ENCODE measurements at regions not wholly inside any gene's neighbourhood (a gene's known extent, or its start where the extent isn't known, plus 50 kb on each side); places are given as distances from the start of the nearest gene placed in this dataset.

DNA sequence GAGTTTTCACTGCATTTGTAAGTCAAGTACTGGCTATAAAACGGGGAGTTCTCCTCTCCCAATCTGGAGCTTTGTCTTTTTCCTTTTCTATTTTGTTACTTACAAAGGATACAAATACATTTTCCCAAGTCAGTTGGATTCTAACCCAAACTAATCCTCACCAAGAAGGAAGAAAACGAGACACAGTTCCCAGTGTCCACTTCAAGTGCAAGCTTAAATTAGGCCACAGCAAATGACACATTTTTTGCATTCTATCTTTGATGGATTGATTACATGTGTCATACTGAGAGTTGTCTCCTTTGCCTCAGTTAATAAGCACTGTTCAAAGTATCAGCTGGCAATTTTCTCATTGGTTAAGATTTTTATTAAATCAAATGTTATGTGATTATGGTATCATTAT lies 296.7 kb upstream of the ANO5 start:
- Histone ChIP-seq H3K27ac (no peak overlapping the region), H3K4me1 (no peaks in the 10 kb centered on the region), H3K36me3 (ENCODE audit: control insufficient read depth, insufficient read depth, low read length) (no peaks in the 10 kb centered on the region), H3K9ac (no peak overlapping the region), H3K27me3 (ENCODE audit: control insufficient read depth, insufficient read depth, low read length) (no peaks in the 10 kb centered on the region), H3K4me3 (ENCODE audit: low read depth, low read length) (no peak overlapping the region), H3K4me2 (ENCODE audit: low read length) (no peak overlapping the region), H3K79me2 (no peaks in the 10 kb centered on the region), H2AFZ (no peak overlapping the region), H3K9me3 (ENCODE audit: control insufficient read depth, low read length) (no peaks in the 10 kb centered on the region)
- TF ChIP-seq, protein P1, sequence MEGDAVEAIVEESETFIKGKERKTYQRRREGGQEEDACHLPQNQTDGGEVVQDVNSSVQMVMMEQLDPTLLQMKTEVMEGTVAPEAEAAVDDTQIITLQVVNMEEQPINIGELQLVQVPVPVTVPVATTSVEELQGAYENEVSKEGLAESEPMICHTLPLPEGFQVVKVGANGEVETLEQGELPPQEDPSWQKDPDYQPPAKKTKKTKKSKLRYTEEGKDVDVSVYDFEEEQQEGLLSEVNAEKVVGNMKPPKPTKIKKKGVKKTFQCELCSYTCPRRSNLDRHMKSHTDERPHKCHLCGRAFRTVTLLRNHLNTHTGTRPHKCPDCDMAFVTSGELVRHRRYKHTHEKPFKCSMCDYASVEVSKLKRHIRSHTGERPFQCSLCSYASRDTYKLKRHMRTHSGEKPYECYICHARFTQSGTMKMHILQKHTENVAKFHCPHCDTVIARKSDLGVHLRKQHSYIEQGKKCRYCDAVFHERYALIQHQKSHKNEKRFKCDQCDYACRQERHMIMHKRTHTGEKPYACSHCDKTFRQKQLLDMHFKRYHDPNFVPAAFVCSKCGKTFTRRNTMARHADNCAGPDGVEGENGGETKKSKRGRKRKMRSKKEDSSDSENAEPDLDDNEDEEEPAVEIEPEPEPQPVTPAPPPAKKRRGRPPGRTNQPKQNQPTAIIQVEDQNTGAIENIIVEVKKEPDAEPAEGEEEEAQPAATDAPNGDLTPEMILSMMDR (IDR thresholded peaks at IDR 0.05), result no peak

- TF ChIP-seq, protein P1 (IDR thresholded peaks at IDR 0.05), result no peak
- H3K36me3 ChIP-seq (ENCODE audit: control insufficient read depth, insufficient read depth, low read length), result no peaks in the 10 kb centered on the region
- no peak overlapping the region for H3K4me3 ChIP-seq (ENCODE audit: low read depth, low read length)
Measured at GRCh38 chr11:21896746-21897602, 295.9 kb upstream of the ANO5 start.

GRCh38 chr11:21897752-21898151 lies 295.1 kb upstream of the ANO5 start:
- Histone ChIP-seq H3K9me3 (ENCODE audit: control insufficient read depth, low read length) (no peaks in the 10 kb centered on the region), H3K4me2 (ENCODE audit: low read length) (no peak overlapping the region), H2AFZ (no peak overlapping the region), H3K79me2 (no peaks in the 10 kb centered on the region), H3K36me3 (ENCODE audit: control insufficient read depth, insufficient read depth, low read length) (no peaks in the 10 kb centered on the region), H3K27ac (no peak overlapping the region), H3K4me1 (no peaks in the 10 kb centered on the region), H3K4me3 (ENCODE audit: low read depth, low read length) (no peak overlapping the region), H3K9ac (no peak overlapping the region), H3K27me3 (ENCODE audit: control insufficient read depth, insufficient read depth, low read length) (no peaks in the 10 kb centered on the region)
- TF ChIP-seq, protein P1 (IDR thresholded peaks at IDR 0.05), result no peak

More at GRCh38 chr11:21896746-21897602, 295.9 kb upstream of the ANO5 start:
- Histone ChIP-seq H3K4me2 (ENCODE audit: low read length) (no peak overlapping the region), H3K9me3 (ENCODE audit: control insufficient read depth, low read length) (no peaks in the 10 kb centered on the region), H3K27me3 (ENCODE audit: control insufficient read depth, insufficient read depth, low read length) (no peaks in the 10 kb centered on the region), H3K79me2 (no peaks in the 10 kb centered on the region), H3K9ac (no peak overlapping the region), H2AFZ (no peak overlapping the region), H3K4me1 (no peaks in the 10 kb centered on the region), H3K27ac (no peak overlapping the region)

DNA sequence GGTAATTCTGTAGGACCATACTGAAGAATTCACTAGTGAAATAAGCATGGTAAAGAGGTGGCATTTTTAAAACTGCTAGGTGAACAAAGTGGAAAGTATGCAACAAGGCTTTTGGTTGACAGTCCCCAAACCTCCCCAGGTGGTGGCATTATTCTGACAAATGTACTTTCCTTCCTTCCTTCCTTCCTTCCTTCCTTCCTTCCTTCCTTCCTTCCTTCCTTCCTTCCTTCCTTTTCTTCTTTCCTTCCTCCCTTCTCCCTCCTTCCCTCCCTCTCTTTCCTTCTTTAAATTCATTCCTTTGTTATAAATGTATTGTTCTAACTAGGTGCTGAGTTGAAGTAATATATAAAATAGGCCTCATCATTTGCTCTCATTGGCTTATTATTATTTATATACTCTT lies 284.7 kb upstream of the ANO5 start:
- Histone ChIP-seq H2AFZ (no peak overlapping the region), H3K9me3 (ENCODE audit: control insufficient read depth, low read length) (no peaks in the 10 kb centered on the region), H3K4me1 (no peaks in the 10 kb centered on the region), H3K4me2 (ENCODE audit: low read length) (no peak overlapping the region), H3K9ac (no peak overlapping the region), H3K79me2 (no peaks in the 10 kb centered on the region), H3K36me3 (ENCODE audit: control insufficient read depth, insufficient read depth, low read length) (no peaks in the 10 kb centered on the region), H3K27me3 (ENCODE audit: control insufficient read depth, insufficient read depth, low read length) (no peaks in the 10 kb centered on the region), H3K27ac (no peak overlapping the region), H3K4me3 (ENCODE audit: low read depth, low read length) (no peak overlapping the region)
- TF ChIP-seq, protein P1 (IDR thresholded peaks at IDR 0.05), result no peak

- no peaks in the 10 kb centered on the region for H3K4me1 ChIP-seq
- no peaks in the 10 kb centered on the region for H3K27me3 ChIP-seq (ENCODE audit: control insufficient read depth, insufficient read depth, low read length)
- no peak overlapping the region for H3K4me3 ChIP-seq (ENCODE audit: low read depth, low read length)
- H3K27ac ChIP-seq, result no peak overlapping the region
- H3K79me2 ChIP-seq, result no peaks in the 10 kb centered on the region
- H3K36me3 ChIP-seq (ENCODE audit: control insufficient read depth, insufficient read depth, low read length), result no peaks in the 10 kb centered on the region
- no peak overlapping the region for H3K4me2 ChIP-seq (ENCODE audit: low read length)
- H3K9me3 ChIP-seq (ENCODE audit: control insufficient read depth, low read length), result no peaks in the 10 kb centered on the region
- TF ChIP-seq, protein P1 (IDR thresholded peaks at IDR 0.05), result no peak
- H3K9ac ChIP-seq, result no peak overlapping the region
- no peak overlapping the region for H2AFZ ChIP-seq
Measured at GRCh38 chr11:21909145-21909544, 283.7 kb upstream of the ANO5 start.
